ENCODE measurements at regions not wholly inside any gene's neighbourhood (a gene's known extent, or its start where the extent isn't known, plus 50 kb on each side); places are given as distances from the start of the nearest gene placed in this dataset.
"Not testable (repeated sequence)": the region's sequence is repeated elsewhere in the genome, so short reads cannot be mapped to it uniquely, and the experiment has no call there.

GRCh38 chr3:20503394-20504082 is 317.5 kb upstream of the SGO1 start:
- TF ChIP-seq CTCF (IDR thresholded peaks at IDR 0.05; ENCODE audit: borderline replicate concordance, insufficient read depth, low read depth, low read length): no peak

GRCh38 chr3:20490996-20491395 is 305.0 kb upstream of the SGO1 start:
- TF ChIP-seq CTCF (IDR thresholded peaks at IDR 0.05; ENCODE audit: borderline replicate concordance, insufficient read depth, low read depth, low read length): no peak

More at GRCh38 chr3:20503394-20504082, 317.5 kb upstream of the SGO1 start:
- H3K4me3 ChIP-seq (ENCODE audit: low read depth, low read length): no peak overlapping the region

GRCh38 chr3:20488151-20488550 is 302.1 kb upstream of the SGO1 start:
- no peak for TF ChIP-seq CTCF (IDR thresholded peaks at IDR 0.05; ENCODE audit: borderline replicate concordance, insufficient read depth, low read depth, low read length)
- H3K4me3 ChIP-seq (ENCODE audit: low read depth, low read length): no peak overlapping the region

More at GRCh38 chr3:20490996-20491395, 305.0 kb upstream of the SGO1 start:
- H3K4me3 ChIP-seq (ENCODE audit: low read depth, low read length): no peak overlapping the region

GRCh38 chr3:20484126-20484525 is 298.1 kb upstream of the SGO1 start:
- H3K4me3 ChIP-seq (ENCODE audit: low read depth, low read length): no peak overlapping the region
- TF ChIP-seq CTCF (IDR thresholded peaks at IDR 0.05; ENCODE audit: borderline replicate concordance, insufficient read depth, low read depth, low read length): no peak

- TF ChIP-seq CTCF (IDR thresholded peaks at IDR 0.05; ENCODE audit: borderline replicate concordance, insufficient read depth, low read depth, low read length): no peak
- no peak overlapping the region for H3K4me3 ChIP-seq (ENCODE audit: low read depth, low read length)
These were observed 296.3 kb upstream of the SGO1 start for GRCh38 chr3:20482350-20482749.

- no peak for TF ChIP-seq CTCF (IDR thresholded peaks at IDR 0.05; ENCODE audit: borderline replicate concordance, insufficient read depth, low read depth, low read length)
- no peak overlapping the region for H3K4me3 ChIP-seq (ENCODE audit: low read depth, low read length)
These were observed 294.9 kb upstream of the SGO1 start for GRCh38 chr3:20480786-20481365.

GRCh38 chr3:20478436-20478835 is 292.4 kb upstream of the SGO1 start:
- no peak for TF ChIP-seq CTCF (IDR thresholded peaks at IDR 0.05; ENCODE audit: borderline replicate concordance, insufficient read depth, low read depth, low read length)
- H3K4me3 ChIP-seq (ENCODE audit: low read depth, low read length): no peak overlapping the region

- H3K4me3 ChIP-seq (ENCODE audit: low read depth, low read length): not testable (repeated sequence)
These were observed 278.2 kb upstream of the SGO1 start for GRCh38 chr3:20464237-20464636.

Measured in GM12875 (cell line).